Liver (tissue), 8 donors: ENCODE measurements at regions not wholly inside any gene's neighbourhood (a gene's known extent, or its start where the extent isn't known, plus 50 kb on each side); places are given as distances from the start of the nearest gene placed in this dataset.

Experiments used
- DNase-seq: peaks from one replicate; pipeline ENCODE4 v3.0.0-alpha.2; 2017; ENCODE audit warnings: low spot score
- H3K27ac ChIP-seq, 2 donors: one replicate each; pipeline ENCODE4 v1.7.0; 2013; ENCODE audit warnings: inconsistent platforms in 2 of 2, low read length in 2 of 2, control low read depth in 1 of 2, low read depth in 1 of 2, mild to moderate bottlenecking in 1 of 2
- H3K27me3 ChIP-seq, 4 donors: one replicate each; pipeline versions ENCODE4 v1.6.1 to v1.7.0; 2013; ENCODE audit warnings: low read length in 3 of 4, inconsistent platforms in 1 of 4, mild to moderate bottlenecking in 1 of 4, moderate library complexity in 1 of 4; ENCODE audit not compliant: control insufficient read depth in 4 of 4, insufficient read depth in 4 of 4
- H3K36me3 ChIP-seq, 4 donors: one replicate each; pipeline versions ENCODE4 v1.6.1 to v1.7.0; 2013; ENCODE audit warnings: low read length in 3 of 4, mild to moderate bottlenecking in 3 of 4, low read depth in 1 of 4, moderate library complexity in 1 of 4; ENCODE audit not compliant: control insufficient read depth in 4 of 4, insufficient read depth in 3 of 4
- H3K4me1 ChIP-seq, 4 donors: one replicate each; pipeline versions ENCODE4 v1.6.1 to v1.7.0; 2013; ENCODE audit warnings: low read length in 3 of 4, mild to moderate bottlenecking in 3 of 4, moderate library complexity in 1 of 4; ENCODE audit not compliant: control insufficient read depth in 4 of 4, insufficient read depth in 4 of 4
- H3K4me3 ChIP-seq, 3 donors: one replicate each; pipeline versions ENCODE4 v1.6.1 to v1.7.0; 2013; ENCODE audit warnings: low read length in 3 of 3, control low read depth in 1 of 3, low read depth in 1 of 3, mild to moderate bottlenecking in 1 of 3
- H3K9ac ChIP-seq, 2 donors: one replicate each; pipeline ENCODE4 v1.7.0; 2013; ENCODE audit warnings: low read length in 2 of 2, mild to moderate bottlenecking in 2 of 2, moderate library complexity in 2 of 2, control low read depth in 1 of 2, low read depth in 1 of 2
- H3K9me3 ChIP-seq, 4 donors: one replicate each; pipeline versions ENCODE4 v1.6.1 to v1.7.0; 2013; ENCODE audit warnings: low read length in 3 of 4; ENCODE audit not compliant: control insufficient read depth in 4 of 4
- ATF3 ChIP-seq: IDR thresholded peaks from 2 replicates; pipeline ENCODE4 v1.6.1; 2016; ENCODE audit warnings: antibody characterized with exemption
- EGR1 ChIP-seq, 2 donors: IDR thresholded peaks; 2 replicates each; pipeline ENCODE4 v1.6.1; 2016 to 2018; ENCODE audit warnings: antibody characterized with exemption in 2 of 2, low read depth in 2 of 2
- FOXA1 ChIP-seq: IDR thresholded peaks from 2 replicates; pipeline ENCODE4 v1.6.1; 2016; ENCODE audit warnings: antibody characterized with exemption
- FOXA2 ChIP-seq: IDR thresholded peaks from 2 replicates; pipeline ENCODE4 v1.6.1; 2016; ENCODE audit warnings: antibody characterized with exemption
- HNF4G ChIP-seq: IDR thresholded peaks from 2 replicates; pipeline ENCODE4 v1.6.1; 2016; ENCODE audit warnings: antibody characterized with exemption
- JUND ChIP-seq, 2 donors: IDR thresholded peaks; 2 replicates each; pipeline ENCODE4 v1.6.1; 2016; ENCODE audit warnings: antibody characterized with exemption in 2 of 2
- NR2F2 ChIP-seq: IDR thresholded peaks from 2 replicates; pipeline ENCODE4 v1.6.1; 2016; ENCODE audit warnings: antibody characterized with exemption
- RAD21 ChIP-seq, 2 donors: IDR thresholded peaks; 2 replicates each; pipeline ENCODE4 v1.6.1; 2016; ENCODE audit warnings: antibody characterized with exemption in 2 of 2, mild to moderate bottlenecking in 2 of 2
- REST ChIP-seq: IDR thresholded peaks from 2 replicates; pipeline ENCODE4 v1.6.1; 2016; ENCODE audit warnings: antibody characterized with exemption, mild to moderate bottlenecking
- RXRA ChIP-seq, 2 donors: IDR thresholded peaks; 2 replicates each; pipeline ENCODE4 v1.6.1; 2017 to 2018; ENCODE audit warnings: antibody characterized with exemption in 2 of 2, mild to moderate bottlenecking in 1 of 2
- SP1 ChIP-seq: IDR thresholded peaks from 2 replicates; pipeline ENCODE4 v1.6.1; 2018; ENCODE audit warnings: antibody characterized with exemption, mild to moderate bottlenecking
- TAF1 ChIP-seq: conservative IDR thresholded peaks from 2 replicates; pipeline ENCODE4 v1.6.1; 2016; ENCODE audit warnings: antibody characterized with exemption, mild to moderate bottlenecking
- YY1 ChIP-seq: IDR thresholded peaks from 2 replicates; pipeline ENCODE4 v1.6.1; 2016; ENCODE audit warnings: antibody characterized with exemption, mild to moderate bottlenecking
- ZBTB33 ChIP-seq: IDR thresholded peaks from 2 replicates; pipeline ENCODE4 v1.6.1; 2016; ENCODE audit warnings: antibody characterized with exemption
- WGBS: extraction: QIAGEN DNeasy Blood & Tissue Kit; methylation state at CpG from one replicate; pipeline ENCODE4 v1.1.7; 2013; 5-methylcytosine and 5-hydroxymethylcytosine counted together
- TF ChIP-seq, protein P1 (sequence below): IDR thresholded peaks from 2 replicates; pipeline ENCODE4 v1.6.1; 2016; ENCODE audit warnings: antibody characterized with exemption
- TF ChIP-seq, protein P2 (sequence below): fragments of 150-350 bp; IDR thresholded peaks from 2 replicates; pipeline ENCODE4 v1.5.1; 2017; ENCODE audit warnings: improper control_type of control experiment, low read depth, low read length; ENCODE audit not compliant: missing input control
- donor health status: healthy.
- donor health status: healthy.
- donor health status: healthy.
- donor health status: healthy.
- donor health status: healthy.

DNA sequence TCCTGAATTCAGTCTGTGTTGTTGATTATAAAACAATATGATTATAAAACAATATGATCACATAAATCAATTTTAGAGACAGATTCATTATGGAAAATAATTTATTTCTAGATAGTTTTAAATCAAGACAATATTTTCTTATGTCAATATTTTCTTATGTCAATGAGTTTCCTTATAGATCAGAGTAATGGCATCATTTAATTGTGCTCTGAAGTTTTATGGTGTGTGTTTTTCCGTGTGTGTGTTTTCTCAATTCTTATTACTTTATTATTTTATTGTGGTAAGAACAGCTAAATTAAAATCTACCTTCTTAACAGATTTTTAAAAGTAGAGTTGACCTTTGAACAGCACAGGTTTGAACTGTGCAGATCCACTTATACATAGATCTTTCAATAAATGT, 105.3 kb upstream of the SLCO1B1 start (continued):
- no peak for TF ChIP-seq NR2F2
- TF ChIP-seq, protein P1, sequence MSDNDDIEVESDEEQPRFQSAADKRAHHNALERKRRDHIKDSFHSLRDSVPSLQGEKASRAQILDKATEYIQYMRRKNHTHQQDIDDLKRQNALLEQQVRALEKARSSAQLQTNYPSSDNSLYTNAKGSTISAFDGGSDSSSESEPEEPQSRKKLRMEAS = no peak
- no peak for TF ChIP-seq FOXA1
- no peak for TF ChIP-seq RXRA (IDR thresholded peaks at IDR 0.05)
- TF ChIP-seq ZBTB33 = no peak

DNA sequence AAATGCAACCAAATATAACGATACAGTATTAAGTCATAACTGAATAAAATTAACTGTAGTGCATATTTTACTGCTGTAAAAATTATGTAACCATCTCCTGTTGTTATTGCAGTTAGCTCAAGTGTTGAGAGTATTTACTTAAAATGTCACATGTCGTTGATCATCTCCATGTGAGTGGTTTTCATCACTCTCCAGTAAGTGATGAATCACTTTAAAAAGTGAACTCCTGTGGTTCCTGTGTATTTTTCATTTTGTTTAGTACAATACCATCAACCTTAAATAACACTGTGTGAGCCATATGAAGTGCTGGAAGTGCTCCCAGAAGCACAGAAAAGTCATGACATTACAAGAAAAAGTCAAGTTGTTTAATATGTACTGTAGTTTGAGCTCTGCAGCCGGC, 104.7 kb upstream of the SLCO1B1 start:
- Histone ChIP-seq H3K9me3 (no peaks in the 10 kb centered on the region), H3K27ac (no peak overlapping the region), H3K27me3 (no peaks in the 10 kb centered on the region), H3K4me3 (no peak overlapping the region), H3K9ac (no peak overlapping the region), H3K36me3 (peaks cover 0 to 3% (median 0%) of the 10 kb centered on the region in 4 donors), H3K4me1 (no peaks in the 10 kb centered on the region)
- 55% methylated on average over 3 of the region's 3 CpGs for WGBS
- TF ChIP-seq FOXA2 (no peak), JUND (IDR thresholded peaks at IDR 0.05) (no peak), NR2F2 (no peak), ATF3 (no peak), YY1 (no peak), FOXA1 (no peak), HNF4G (no peak), RAD21 (IDR thresholded peaks at IDR 0.05) (no peak), TAF1 (no peak), REST (no peak), SP1 (no peak), EGR1 (IDR thresholded peaks at IDR 0.05; ENCODE audit: low read depth in 2 of 2) (no peak)
- TF ChIP-seq, protein P2, sequence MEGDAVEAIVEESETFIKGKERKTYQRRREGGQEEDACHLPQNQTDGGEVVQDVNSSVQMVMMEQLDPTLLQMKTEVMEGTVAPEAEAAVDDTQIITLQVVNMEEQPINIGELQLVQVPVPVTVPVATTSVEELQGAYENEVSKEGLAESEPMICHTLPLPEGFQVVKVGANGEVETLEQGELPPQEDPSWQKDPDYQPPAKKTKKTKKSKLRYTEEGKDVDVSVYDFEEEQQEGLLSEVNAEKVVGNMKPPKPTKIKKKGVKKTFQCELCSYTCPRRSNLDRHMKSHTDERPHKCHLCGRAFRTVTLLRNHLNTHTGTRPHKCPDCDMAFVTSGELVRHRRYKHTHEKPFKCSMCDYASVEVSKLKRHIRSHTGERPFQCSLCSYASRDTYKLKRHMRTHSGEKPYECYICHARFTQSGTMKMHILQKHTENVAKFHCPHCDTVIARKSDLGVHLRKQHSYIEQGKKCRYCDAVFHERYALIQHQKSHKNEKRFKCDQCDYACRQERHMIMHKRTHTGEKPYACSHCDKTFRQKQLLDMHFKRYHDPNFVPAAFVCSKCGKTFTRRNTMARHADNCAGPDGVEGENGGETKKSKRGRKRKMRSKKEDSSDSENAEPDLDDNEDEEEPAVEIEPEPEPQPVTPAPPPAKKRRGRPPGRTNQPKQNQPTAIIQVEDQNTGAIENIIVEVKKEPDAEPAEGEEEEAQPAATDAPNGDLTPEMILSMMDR = no peak
- no peak for DNase-seq
